Memory B cell (primary cell): ENCODE measurements at regions not wholly inside any gene's neighbourhood (a gene's known extent, or its start where the extent isn't known, plus 50 kb on each side); places are given as distances from the start of the nearest gene placed in this dataset.

Experiments used
- ATAC-seq: fragments of 150-1000 bp; cut with Tn5 transposase; 2 replicates; pipeline ENCODE4 v1.10.0; 2021; ENCODE audit warnings: low read depth, mild to moderate bottlenecking, moderate library complexity
- DNase-seq, 2 donors: peaks; one replicate each; pipeline ENCODE4 v3.0.0; 2022; ENCODE audit warnings: low spot score in 2 of 2
- H3K27ac Mint-ChIP-seq: one replicate; pipeline ENCODE4 v1.8.0; 2022; ENCODE audit warnings: mild to moderate bottlenecking, moderate library complexity, mixed read lengths
- H3K27me3 Mint-ChIP-seq: one replicate; pipeline ENCODE4 v1.8.0; 2022; ENCODE audit warnings: mixed read lengths
- H3K36me3 Mint-ChIP-seq: one replicate; pipeline ENCODE4 v1.8.0; 2022; ENCODE audit warnings: mild to moderate bottlenecking, mixed read lengths
- H3K4me1 Mint-ChIP-seq: one replicate; pipeline ENCODE4 v1.8.0; 2022; ENCODE audit warnings: mixed read lengths
- H3K4me3 Mint-ChIP-seq: one replicate; pipeline ENCODE4 v1.8.0; 2022; ENCODE audit warnings: mild to moderate bottlenecking, moderate library complexity, mixed read lengths
- H3K9me3 Mint-ChIP-seq: one replicate; pipeline ENCODE4 v1.8.0; 2022; ENCODE audit warnings: mixed read lengths

- Mint-ChIP-seq H3K9me3 (no peaks in the 10 kb centered on the region), H3K4me1 (no peaks in the 10 kb centered on the region), H3K27me3 (peaks cover 1% of the 10 kb centered on the region), H3K4me3 (no peak overlapping the region), H3K36me3 (no peaks in the 10 kb centered on the region), H3K27ac (no peak overlapping the region)
- DNase-seq (no peak), ATAC-seq (no peak)
Observed at GRCh38 chr18:75538727-75539126, 111.2 kb upstream of the SMIM21 start.

- no peak for DNase-seq
- ATAC-seq: no peak
- Mint-ChIP-seq H3K27me3 (peaks cover under 1% of the 10 kb centered on the region), H3K36me3 (no peaks in the 10 kb centered on the region), H3K4me3 (no peak overlapping the region), H3K9me3 (no peaks in the 10 kb centered on the region), H3K27ac (no peak overlapping the region), H3K4me1 (no peaks in the 10 kb centered on the region)
Observed at GRCh38 chr18:75533950-75534349, 106.4 kb upstream of the SMIM21 start.

GRCh38 chr18:75533209-75533608, 105.7 kb upstream of the SMIM21 start:
- Mint-ChIP-seq H3K9me3 (no peaks in the 10 kb centered on the region), H3K4me3 (no peak overlapping the region), H3K27ac (no peak overlapping the region), H3K36me3 (no peaks in the 10 kb centered on the region), H3K4me1 (no peaks in the 10 kb centered on the region), H3K27me3 (no peaks in the 10 kb centered on the region)
- DNase-seq (no peak), ATAC-seq (no peak)

- no peaks in the 10 kb centered on the region for H3K4me1 Mint-ChIP-seq
Observed at GRCh38 chr18:75531851-75532459, 104.5 kb upstream of the SMIM21 start.

GRCh38 chr18:75531212-75531850, 103.8 kb upstream of the SMIM21 start:
- Mint-ChIP-seq H3K4me3 (no peak overlapping the region), H3K9me3 (no peaks in the 10 kb centered on the region), H3K4me1 (no peaks in the 10 kb centered on the region), H3K36me3 (no peaks in the 10 kb centered on the region), H3K27ac (no peak overlapping the region), H3K27me3 (peaks cover under 1% of the 10 kb centered on the region)
- DNase-seq (no peak), ATAC-seq (no peak)

More at GRCh38 chr18:75531851-75532459, 104.5 kb upstream of the SMIM21 start:
- no peaks in the 10 kb centered on the region for H3K9me3 Mint-ChIP-seq
- no peaks in the 10 kb centered on the region for H3K27me3 Mint-ChIP-seq
- no peak overlapping the region for H3K27ac Mint-ChIP-seq
- no peak for ATAC-seq
- no peaks in the 10 kb centered on the region for H3K36me3 Mint-ChIP-seq
- no peak overlapping the region for H3K4me3 Mint-ChIP-seq
- no peak for DNase-seq

GRCh38 chr18:75530566-75531211, 103.2 kb upstream of the SMIM21 start:
- DNase-seq (no peak), ATAC-seq (no peak)
- no peak overlapping the region for H3K27ac Mint-ChIP-seq

GRCh38 chr18:75530118-75530517, 102.6 kb upstream of the SMIM21 start:
- no peaks in the 10 kb centered on the region for H3K9me3 Mint-ChIP-seq

More at GRCh38 chr18:75530566-75531211, 103.2 kb upstream of the SMIM21 start:
- no peaks in the 10 kb centered on the region for H3K36me3 Mint-ChIP-seq
- no peak overlapping the region for H3K4me3 Mint-ChIP-seq
- no peaks in the 10 kb centered on the region for H3K9me3 Mint-ChIP-seq
- no peaks in the 10 kb centered on the region for H3K4me1 Mint-ChIP-seq
- H3K27me3 Mint-ChIP-seq: peaks cover 3% of the 10 kb centered on the region

GRCh38 chr18:75529394-75529793, 101.9 kb upstream of the SMIM21 start:
- no peak overlapping the region for H3K27ac Mint-ChIP-seq
- ATAC-seq (no peak), DNase-seq (no peak)
- no peaks in the 10 kb centered on the region for H3K36me3 Mint-ChIP-seq
- no peaks in the 10 kb centered on the region for H3K9me3 Mint-ChIP-seq
- no peak overlapping the region for H3K4me3 Mint-ChIP-seq
- no peaks in the 10 kb centered on the region for H3K4me1 Mint-ChIP-seq
- peaks cover 3% of the 10 kb centered on the region for H3K27me3 Mint-ChIP-seq

More at GRCh38 chr18:75530118-75530517, 102.6 kb upstream of the SMIM21 start:
- Mint-ChIP-seq H3K4me1 (no peaks in the 10 kb centered on the region), H3K36me3 (no peaks in the 10 kb centered on the region), H3K27ac (no peak overlapping the region), H3K4me3 (no peak overlapping the region), H3K27me3 (peaks cover 3% of the 10 kb centered on the region)
- ATAC-seq: no peak
- no peak for DNase-seq

- no peak for ATAC-seq
- Mint-ChIP-seq H3K27ac (no peak overlapping the region), H3K4me3 (no peak overlapping the region), H3K9me3 (no peaks in the 10 kb centered on the region), H3K27me3 (peaks cover 3% of the 10 kb centered on the region), H3K4me1 (no peaks in the 10 kb centered on the region), H3K36me3 (no peaks in the 10 kb centered on the region)
- DNase-seq: no peak
Observed at GRCh38 chr18:75527848-75528685, 100.6 kb upstream of the SMIM21 start.

- no peak overlapping the region for H3K27ac Mint-ChIP-seq
- H3K27me3 Mint-ChIP-seq: peaks cover 3% of the 10 kb centered on the region
- no peaks in the 10 kb centered on the region for H3K36me3 Mint-ChIP-seq
- H3K4me3 Mint-ChIP-seq: no peak overlapping the region
- DNase-seq: no peak
- no peaks in the 10 kb centered on the region for H3K9me3 Mint-ChIP-seq
- no peak for ATAC-seq
- H3K4me1 Mint-ChIP-seq: no peaks in the 10 kb centered on the region
Observed at GRCh38 chr18:75526038-75526437, 98.5 kb upstream of the SMIM21 start.

GRCh38 chr18:75525331-75525730, 97.8 kb upstream of the SMIM21 start:
- Mint-ChIP-seq H3K9me3 (no peaks in the 10 kb centered on the region), H3K4me1 (no peaks in the 10 kb centered on the region), H3K27ac (no peak overlapping the region), H3K36me3 (no peaks in the 10 kb centered on the region), H3K27me3 (peaks cover 3% of the 10 kb centered on the region), H3K4me3 (no peak overlapping the region)
- no peak for ATAC-seq
- no peak for DNase-seq

GRCh38 chr18:75524841-75525240, 97.3 kb upstream of the SMIM21 start:
- H3K27ac Mint-ChIP-seq: no peak overlapping the region
- no peaks in the 10 kb centered on the region for H3K9me3 Mint-ChIP-seq
- DNase-seq (no peak), ATAC-seq (no peak)
- no peak overlapping the region for H3K4me3 Mint-ChIP-seq
- peaks cover 3% of the 10 kb centered on the region for H3K27me3 Mint-ChIP-seq
- no peaks in the 10 kb centered on the region for H3K36me3 Mint-ChIP-seq
- H3K4me1 Mint-ChIP-seq: no peaks in the 10 kb centered on the region

- no peak overlapping the region for H3K27ac Mint-ChIP-seq
- H3K36me3 Mint-ChIP-seq: no peaks in the 10 kb centered on the region
- H3K4me3 Mint-ChIP-seq: no peak overlapping the region
- no peaks in the 10 kb centered on the region for H3K4me1 Mint-ChIP-seq
- H3K27me3 Mint-ChIP-seq: peaks cover 5% of the 10 kb centered on the region
- DNase-seq (no peak), ATAC-seq (no peak)
- H3K9me3 Mint-ChIP-seq: no peaks in the 10 kb centered on the region
Observed at GRCh38 chr18:75524181-75524580, 96.7 kb upstream of the SMIM21 start.

- ATAC-seq (no peak), DNase-seq (no peak)
- Mint-ChIP-seq H3K4me3 (no peak overlapping the region), H3K27me3 (peaks cover 5% of the 10 kb centered on the region), H3K27ac (no peak overlapping the region), H3K36me3 (no peaks in the 10 kb centered on the region), H3K9me3 (no peaks in the 10 kb centered on the region), H3K4me1 (no peaks in the 10 kb centered on the region)
Observed at GRCh38 chr18:75521816-75522215, 94.3 kb upstream of the SMIM21 start.
